NCI-H446 (cell line): ENCODE measurements at regions not wholly inside any gene's neighbourhood (a gene's known extent, or its start where the extent isn't known, plus 50 kb on each side); places are given as distances from the start of the nearest gene placed in this dataset.
A peak's percentile ranks its signal among the peaks of the same experiment; 100 is the strongest.

Experiments
- DNase-seq, 2 experiments: peaks; one replicate each; lab custom pipeline; 2025; lab: John Stamatoyannopoulos, UW

- peak in 1 of 2 experiments; percentile 3 for DNase-seq
These were observed 149.7 kb upstream of the POF1B start for GRCh38 chrX:85529141-85529540.

- DNase-seq = no peak
These were observed 138.7 kb upstream of the POF1B start for GRCh38 chrX:85517994-85518718.

- DNase-seq = no peak
These were observed 136.7 kb upstream of the POF1B start for GRCh38 chrX:85516131-85516530.

GRCh38 chrX:85506871-85507270, 127.4 kb upstream of the POF1B start:
- DNase-seq = no peak

- no peak for DNase-seq
These were observed 126.3 kb upstream of the POF1B start for GRCh38 chrX:85505801-85506200.

- DNase-seq = no peak
These were observed 124.9 kb upstream of the POF1B start for GRCh38 chrX:85504381-85504780.

GRCh38 chrX:85503258-85504158, 124.0 kb upstream of the POF1B start:
- DNase-seq = no peak

GRCh38 chrX:85501349-85501748, 121.9 kb upstream of the POF1B start:
- DNase-seq = no peak

GRCh38 chrX:85499400-85499799, 119.9 kb upstream of the POF1B start:
- no peak for DNase-seq

- DNase-seq = no peak
These were observed 114.4 kb upstream of the POF1B start for GRCh38 chrX:85493821-85494220.

- no peak for DNase-seq
These were observed 74.8 kb upstream of the POF1B start for GRCh38 chrX:85454295-85454694.

GRCh38 chrX:85444613-85445012, 65.1 kb upstream of the POF1B start:
- no peak for DNase-seq
